Stimulated activated CD4-positive, alpha-beta T cell treated with anti-CD3 and anti-CD28 coated beads, Interleukin-12 subunit alpha, Interleukin-12 subunit beta, amount 100 ng/mL, for 48 hours (primary cell): ENCODE measurements at regions not wholly inside any gene's neighbourhood (a gene's known extent, or its start where the extent isn't known, plus 50 kb on each side); places are given as distances from the start of the nearest gene placed in this dataset.

Experiments
- DNase-seq, 3 donors: peaks; one replicate each; pipeline ENCODE4 v3.0.0-alpha.2; 2020; ENCODE audit warnings: low read depth in 2 of 3, low spot score in 1 of 3

DNA sequence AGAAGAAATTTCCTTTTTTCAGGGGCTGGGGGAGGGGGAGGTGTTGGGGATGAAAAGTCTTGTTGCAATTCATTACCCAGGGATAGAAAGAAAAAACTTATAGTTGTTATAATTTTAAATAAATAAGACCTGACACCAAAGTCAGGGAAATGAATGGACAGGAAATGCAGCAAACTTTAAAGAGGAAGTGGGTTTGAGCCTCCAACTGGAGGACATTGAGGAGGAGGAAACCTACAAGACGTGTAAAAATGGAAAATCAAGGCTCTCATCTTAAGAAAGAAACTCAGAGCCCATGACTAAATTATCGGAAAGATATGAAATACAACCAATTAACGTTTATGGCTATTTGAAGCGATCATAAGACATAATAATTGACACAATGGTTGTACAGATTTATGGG lies 54.4 kb downstream of the NIBAN1 start:
- DNase-seq: no peak

DNA sequence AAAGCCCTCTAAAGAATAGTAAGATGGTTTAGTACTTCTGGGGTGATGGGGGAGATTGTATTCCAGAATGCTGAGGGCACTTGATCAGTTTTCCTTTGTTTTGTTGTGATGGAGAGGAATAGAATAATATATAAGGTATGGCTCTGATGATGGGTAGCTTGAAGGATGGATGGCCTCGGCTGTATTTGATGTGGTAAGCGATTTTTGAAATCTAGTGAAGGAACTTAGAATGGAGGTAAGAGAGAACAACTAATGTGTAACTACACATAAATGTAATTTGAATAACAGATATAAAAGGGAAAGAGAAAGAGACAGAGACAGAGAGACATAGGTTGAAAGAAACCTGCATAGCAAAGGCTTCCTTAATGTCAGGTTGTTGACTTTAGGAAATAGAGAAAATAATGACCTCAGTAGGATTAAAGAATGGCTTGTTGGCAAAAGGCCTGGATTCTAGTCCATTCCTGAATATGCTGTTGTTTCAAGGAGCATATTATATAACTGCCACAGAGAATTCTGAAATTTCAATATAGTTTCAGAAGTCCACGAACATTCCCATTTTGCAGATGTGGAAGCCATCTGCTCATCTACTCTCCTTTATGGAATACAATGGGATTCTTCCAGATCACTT lies 58.7 kb downstream of the NIBAN1 start:
- no peak for DNase-seq

DNA sequence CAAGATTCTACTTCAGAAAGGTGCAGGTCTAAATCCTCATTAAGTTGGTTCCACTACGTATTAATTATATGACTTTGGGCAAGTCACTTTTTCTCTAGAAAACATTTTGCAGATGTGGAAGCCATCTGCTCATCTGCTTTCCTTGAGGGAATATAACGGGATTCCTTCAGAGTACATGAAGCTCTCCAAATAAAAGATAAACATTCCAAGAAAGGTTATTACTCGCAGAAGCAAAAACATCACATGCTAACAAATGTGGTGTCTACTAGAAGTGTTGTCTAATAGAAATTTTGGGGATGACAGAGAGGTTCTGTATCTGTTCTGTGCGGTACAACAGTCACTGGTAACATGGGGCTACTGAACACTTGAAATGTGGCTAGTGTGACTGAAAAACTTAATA lies 60.2 kb downstream of the NIBAN1 start:
- no peak for DNase-seq

DNA sequence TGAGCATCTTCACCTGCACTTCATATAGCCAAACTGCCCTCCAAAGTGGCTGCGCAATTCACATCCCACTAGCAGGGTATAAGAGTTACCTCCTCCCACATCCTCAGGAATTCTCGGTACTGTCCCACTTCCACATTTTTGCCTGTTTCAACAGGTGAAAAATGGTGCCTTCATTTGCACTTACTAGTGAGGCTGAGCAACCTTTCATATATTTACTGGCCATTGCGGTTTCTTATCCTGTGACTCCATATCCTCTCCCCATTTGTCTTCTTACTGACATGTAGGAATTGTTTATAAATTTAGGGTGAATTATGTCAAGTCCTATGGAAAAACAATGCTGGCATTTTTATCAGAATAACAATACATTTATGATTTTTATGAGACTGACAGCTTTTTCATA lies 61.9 kb downstream of the NIBAN1 start:
- no peak for DNase-seq

DNA sequence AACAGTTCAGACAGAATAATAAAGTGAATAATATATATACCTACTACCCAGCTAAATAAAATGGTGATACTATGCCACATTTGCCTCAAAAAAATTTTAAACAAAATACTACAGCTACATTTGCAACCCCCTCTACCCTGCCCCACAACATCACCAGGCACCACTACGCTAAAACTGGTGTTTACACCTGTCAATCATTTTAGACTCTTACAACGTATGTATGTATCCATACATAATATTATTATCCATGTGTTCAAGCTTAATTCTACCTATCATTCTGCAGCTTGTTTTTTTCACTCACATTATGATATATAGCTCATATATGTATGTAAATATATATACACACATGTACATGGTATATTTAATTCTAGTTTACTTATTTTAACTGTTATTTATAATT lies 62.5 kb downstream of the NIBAN1 start:
- no peak for DNase-seq

DNA sequence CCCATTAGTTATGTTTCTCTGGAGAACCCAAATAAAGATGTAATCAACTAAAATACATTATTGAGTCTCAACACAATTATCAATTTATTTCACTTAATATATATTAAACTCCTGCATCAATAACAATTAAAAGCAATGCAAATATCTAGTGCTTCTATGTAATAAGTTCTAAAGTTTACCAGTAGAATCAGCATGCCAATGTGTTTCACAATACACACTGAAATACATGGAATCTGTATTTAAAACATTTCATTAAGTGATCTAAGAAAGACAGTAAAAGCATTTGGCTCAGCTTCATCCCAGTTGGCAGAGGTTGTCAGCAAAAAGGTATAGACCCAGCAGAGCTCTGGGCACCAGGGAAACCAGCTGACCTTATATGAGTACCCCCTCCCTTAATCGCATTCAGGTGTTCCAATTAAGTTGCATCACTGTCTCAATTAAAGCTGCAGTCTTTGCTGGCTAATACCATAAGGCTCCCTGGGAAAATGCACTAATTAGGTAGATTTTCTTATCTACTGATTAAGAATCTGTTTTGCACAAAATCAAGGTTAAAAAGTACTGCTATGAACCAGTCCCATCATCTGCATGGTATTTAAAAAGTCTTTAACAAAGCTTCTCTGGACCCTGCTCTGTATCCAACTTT lies 63.1 kb downstream of the NIBAN1 start:
- DNase-seq: no peak

DNA sequence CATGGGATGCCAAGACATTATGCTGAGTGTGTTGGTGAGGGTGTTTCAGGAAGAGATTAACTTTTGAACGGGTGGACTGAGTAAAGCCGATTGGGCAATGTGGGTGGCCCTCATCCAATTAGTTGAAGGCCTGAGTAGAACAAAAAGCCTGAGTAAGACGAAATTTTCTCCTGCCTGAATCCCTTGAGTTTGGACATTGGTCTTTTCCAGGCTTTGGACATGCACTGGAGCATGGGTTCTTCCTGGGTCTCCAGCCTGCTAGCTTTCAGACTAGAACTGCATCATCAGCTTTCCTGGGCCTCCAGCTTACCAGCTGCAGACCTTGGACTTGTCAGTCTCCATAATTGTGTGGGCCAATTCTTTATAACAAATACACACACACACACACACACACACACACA lies 63.6 kb downstream of the NIBAN1 start:
- no peak for DNase-seq

DNA sequence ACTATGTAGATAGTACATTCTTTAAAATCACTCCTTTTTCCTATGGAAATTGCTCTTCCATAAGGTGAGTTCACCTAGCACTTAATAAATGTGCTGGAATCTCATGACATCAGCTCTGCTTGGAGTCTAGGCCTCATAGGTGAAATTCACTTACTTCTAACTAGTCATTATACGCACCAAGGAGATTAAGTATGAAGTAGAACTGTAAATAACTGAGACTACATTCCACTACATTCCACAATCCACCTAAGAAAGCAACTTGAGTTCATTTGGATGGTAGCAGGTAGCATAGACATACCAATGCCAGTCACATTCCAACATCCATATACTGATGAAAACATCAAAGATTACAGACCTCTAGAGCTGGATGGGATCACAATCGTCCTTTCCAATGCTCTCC lies 64.3 kb downstream of the NIBAN1 start:
- DNase-seq: no peak

DNA sequence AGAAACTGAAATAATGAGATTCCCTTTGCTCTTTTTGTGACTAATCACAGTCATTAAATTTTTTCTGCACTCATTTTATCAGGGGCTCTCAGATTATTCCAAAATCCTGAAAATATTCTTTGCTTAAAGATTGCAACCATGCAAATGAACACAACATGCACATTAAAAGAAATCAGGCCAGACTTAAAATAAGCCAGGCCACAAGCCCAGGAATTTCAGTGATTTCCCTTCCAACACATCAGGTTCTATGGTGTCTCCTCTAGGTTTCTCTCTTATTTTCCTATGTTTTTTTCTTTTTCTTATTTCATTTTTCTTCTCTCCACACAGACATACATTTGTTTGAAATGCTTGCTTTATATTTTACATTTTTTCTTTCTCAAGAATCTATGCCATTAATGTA lies 65.3 kb downstream of the NIBAN1 start:
- DNase-seq: no peak

DNA sequence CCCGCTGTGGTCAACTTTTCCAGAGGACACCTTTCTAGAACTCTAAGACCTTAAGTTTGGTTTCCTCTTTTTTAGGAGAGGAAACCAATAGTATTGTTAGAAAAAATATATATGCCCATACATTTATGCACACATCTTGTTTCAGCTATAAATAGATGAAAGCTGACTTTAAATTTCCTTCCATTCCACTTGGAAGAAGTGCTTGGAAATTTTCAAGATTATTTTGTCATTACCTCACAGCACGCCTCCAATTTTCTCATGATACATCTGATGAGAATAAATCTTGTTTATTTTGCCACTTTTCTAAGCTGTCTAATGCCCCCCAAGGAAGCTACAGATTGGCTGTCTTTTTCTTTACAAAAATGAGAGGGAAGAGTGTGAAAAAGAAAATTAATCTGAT lies 65.8 kb downstream of the NIBAN1 start:
- DNase-seq: no peak

DNA sequence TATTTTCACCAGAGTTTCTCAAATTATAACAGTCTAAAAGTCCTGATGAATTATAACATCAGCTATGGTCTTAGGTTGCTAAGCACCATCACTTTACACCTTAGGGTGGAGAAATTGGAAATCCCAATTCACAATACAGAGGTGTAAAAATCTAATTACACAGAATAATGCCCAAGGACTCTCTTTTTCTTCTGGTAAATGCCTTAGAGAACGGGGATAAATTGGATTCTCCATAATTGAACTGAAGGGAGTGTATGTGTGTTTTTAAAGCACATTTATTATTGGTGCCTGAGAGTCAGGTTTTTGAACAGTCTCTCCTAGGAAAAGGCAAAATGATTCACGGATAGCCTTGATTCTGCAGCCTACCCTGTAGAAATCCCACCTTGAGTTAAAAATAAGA lies 66.8 kb downstream of the NIBAN1 start:
- no peak for DNase-seq

DNA sequence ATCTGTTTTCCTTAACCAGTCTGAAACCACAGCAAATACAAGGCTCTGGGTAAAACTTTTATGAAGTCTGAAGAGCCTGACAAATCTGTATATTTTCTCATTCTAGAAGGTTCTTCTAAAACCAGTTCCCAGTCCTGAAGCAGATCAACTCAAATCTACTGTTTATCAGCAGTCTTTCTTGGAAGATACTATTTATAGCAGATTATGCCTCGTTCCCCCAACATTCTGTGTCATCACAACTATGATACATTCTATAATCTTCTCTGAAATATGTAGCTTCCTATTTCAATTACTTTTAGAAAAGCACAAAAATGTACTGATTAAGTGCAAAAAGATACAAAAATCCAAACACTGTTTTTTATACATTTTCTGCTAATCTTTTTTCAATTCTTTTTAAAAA lies 67.5 kb downstream of the NIBAN1 start:
- DNase-seq: no peak

DNA sequence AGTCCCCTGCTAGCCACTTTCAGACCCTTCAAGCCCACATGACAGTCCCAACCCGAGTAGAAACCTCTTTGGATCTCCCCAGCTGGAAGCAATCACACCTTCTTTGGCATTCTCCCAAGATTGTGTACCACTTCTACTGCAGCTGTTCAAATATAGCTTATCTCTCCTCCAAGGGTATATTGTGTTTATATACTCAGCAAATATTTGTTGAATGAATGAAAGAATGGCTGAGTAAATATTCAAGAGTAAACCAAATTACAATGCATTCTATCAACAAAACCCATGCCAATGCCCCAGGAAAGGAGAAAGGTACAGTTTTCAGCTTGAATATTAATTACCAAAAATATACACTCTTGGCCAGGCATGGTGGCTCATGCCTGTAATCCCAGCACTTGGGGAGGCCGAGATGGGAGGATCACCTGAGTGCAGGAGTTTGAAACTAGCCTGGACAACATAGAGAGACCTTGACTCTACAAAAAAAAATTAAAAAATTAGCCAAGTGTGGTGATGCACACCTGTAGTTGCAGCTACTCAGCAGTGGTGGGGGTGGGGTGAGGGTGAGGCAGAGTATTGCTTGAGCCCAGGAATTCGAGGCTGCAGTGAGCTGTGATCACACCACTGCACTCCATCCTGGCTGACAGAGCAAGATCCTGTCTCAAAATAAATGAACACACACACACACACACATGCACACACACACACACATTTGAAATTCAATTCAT lies 68.5 kb downstream of the NIBAN1 start:
- no peak for DNase-seq

DNA sequence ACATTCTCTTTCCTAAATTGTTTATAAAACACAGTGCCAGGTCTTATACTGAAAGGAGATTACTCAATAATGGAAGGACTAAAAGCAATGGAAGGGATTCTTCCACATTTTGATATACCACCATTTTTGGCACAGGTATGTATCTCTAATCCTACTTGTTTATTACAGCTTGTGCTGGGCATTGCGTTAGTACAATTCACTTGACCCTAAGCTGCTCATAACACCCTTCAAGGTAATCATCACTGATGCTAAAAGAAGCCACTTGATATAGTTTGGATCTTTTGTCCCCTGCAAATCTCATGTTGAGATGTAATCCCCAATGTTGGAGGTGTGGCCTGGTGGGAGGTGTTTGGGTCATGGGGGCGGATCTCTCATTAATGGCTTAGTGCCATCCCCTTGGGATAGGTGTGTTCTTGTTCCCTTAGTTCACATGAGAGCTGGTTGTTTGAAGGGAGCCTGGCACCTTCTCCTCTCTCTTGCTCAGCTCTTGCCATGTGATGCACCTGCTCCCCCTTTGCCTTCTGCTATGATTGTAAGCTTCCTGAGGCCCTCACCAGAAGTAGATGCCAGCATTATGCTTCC lies 71.1 kb downstream of the NIBAN1 start:
- no peak for DNase-seq

DNA sequence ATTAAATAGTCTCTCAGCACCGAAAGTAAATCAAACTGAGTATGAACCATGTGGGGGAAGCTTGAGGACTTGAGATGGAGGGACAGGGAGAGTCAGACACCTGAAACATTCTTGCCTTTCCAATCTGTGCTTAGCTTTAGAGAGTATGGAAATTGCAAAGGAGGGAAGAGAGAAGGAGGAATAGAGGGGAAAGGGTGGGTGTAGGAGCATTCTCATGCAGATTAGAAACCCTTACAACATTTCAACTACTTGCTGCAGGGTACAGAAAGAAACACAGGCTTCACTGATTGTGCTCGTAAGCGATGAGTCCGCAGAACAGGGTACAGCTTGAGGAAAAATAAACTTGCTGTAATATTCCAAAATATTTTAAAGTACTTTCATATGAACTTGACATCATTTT lies 73.8 kb downstream of the NIBAN1 start:
- DNase-seq: no peak

DNA sequence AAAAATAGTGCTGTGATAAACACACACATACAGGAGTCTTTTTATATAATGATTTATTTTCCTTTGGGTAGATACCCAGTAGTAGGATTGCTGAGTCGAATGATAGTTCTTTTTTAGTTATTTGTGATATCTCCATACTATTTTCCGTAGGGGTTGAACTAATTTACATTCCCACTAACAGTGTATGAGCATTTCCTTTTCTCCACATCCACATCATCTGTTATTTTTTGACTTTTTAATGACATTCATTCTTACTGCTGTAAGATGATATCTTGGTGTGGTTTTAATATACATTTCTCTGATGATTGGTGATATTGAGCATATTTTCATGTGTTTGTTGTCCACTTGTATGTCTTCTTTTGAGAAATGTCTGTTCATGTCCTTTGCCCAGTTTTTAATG lies 78.3 kb downstream of the NIBAN1 start:
- no peak for DNase-seq

DNA sequence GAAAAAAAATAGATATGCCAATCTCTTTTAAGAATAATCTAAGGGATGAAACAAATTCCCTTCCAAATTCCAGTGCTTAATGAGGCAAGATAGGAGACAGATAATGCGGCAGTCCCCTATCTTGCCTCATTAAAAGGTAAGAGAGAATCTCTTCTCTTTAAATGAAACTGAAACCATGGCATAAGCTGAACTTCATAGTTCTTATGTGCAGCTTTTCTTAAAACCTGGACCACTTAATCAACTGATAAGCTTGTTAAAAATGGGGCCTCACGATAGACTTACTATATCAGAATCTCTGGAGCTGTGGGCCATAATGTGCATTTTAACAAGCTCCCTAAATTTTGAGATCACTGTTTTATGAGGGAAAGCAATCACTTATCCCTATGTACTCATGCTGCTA lies 79.2 kb downstream of the NIBAN1 start:
- no peak for DNase-seq

DNA sequence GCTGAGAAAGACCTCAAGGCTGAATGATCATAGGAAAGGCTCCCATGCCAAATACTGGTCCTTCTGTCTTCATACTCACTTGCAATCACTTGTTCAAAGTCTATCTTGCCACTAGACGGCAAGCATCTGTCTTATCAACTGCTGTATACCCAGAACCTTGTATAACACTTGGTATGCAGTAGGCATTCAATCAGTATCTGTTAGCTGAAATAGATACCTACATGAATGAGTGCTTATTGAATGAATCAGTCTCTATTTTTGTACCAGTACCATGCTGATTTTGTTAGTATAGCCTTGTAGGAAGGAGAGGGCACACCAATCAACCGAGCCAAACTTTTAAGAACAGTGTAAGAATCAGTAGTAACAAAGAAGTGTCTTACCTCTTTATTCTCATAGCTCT lies 80.6 kb downstream of the NIBAN1 start:
- DNase-seq: no peak

DNA sequence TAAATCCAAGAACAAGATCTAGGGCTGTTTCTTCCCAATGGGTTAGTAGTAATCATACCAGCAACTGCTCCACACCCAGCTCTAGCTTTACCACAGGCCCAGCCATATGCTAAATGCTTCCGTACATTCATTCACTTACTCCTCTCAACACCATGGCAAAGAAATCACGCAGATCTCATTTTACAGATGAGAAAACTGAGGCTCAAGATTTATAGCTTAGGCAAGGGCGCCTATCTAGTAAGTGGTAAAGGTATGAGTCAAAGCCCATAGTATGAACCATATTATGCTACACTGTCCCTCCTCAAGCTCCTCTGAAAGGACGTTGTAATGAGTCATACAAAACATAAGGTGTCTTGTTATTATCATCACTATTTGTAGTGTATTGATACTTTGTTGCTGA lies 82.2 kb downstream of the NIBAN1 start:
- no peak for DNase-seq

DNA sequence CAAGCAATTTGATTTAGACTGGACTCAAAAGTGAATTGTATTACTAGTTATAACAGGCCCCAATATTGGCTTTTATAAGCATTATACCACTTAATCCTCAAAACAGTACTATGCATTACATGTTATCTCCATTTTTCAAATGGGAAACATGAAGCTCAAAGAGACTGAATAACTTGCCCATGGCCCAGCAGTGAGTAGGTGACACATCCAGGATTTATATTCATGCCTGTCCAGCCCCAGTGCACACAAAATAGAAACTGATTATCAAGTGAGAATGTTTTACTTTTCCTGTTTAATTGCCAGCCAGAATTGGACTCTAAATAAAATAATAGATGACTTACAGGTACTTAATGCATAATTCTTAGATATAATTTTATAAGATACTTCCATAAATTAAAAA lies 82.9 kb downstream of the NIBAN1 start:
- DNase-seq: no peak

DNA sequence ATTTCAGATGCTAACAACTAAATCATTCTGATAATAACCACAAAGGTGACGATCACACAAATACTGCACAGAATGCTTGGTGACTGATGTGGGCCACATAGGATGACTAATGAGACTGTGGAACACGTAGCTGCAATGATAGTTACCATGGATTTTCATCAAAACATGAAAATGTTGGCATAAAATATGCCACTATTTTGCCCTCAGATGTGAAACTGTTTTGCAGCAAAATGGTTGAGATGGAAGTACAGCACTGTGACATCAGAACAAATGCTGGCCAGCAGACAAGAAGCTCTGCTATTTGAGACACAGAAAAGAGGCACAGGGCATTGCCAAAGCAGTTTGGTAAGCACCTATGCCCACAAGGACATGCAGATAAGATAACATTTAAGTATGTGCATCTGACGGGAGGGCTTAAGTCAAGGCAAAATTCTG lies 83.8 kb downstream of the NIBAN1 start:
- no peak for DNase-seq

DNA sequence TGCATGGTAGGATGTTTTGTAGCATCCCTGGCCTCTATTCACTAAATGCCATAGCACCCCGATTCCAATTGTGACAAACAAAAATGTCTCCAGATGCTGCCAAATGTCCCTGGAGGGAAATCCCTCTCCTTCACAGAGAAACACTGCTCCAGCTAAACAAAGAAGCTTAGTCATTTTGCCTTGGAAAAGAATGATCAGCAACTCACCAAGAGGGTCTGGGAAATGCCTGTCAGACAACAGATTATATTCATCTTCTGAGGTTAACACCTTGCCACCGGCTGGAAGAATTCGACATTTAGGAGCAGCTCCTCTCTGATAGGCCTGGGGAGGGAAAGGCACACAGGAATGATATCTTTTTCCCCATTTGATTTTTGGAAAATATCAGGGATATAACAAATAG lies 84.4 kb downstream of the NIBAN1 start:
- no peak for DNase-seq
